HEK293 (cell line): ENCODE measurements at regions not wholly inside any gene's neighbourhood (a gene's known extent, or its start where the extent isn't known, plus 50 kb on each side); places are given as distances from the start of the nearest gene placed in this dataset.

Experiments
- CTCF ChIA-PET: fragments of 350-600 bp; formaldehyde crosslinking; extraction: SDS; loops from one replicate; lab custom pipeline; 2021; ENCODE audit warnings: antibody characterized with exemption; lab: Yijun Ruan, JAX
- POLR2A ChIA-PET: fragments of 300-600 bp; formaldehyde crosslinking; extraction: SDS; loops from one replicate; lab custom pipeline; 2020; ENCODE audit warnings: antibody characterized with exemption, inconsistent platforms; lab: Yijun Ruan, JAX
- H3K27ac ChIP-seq: fragments of 200-500 bp; sonication (Bioruptor generic); 2 replicates; pipeline ENCODE4 v1.5.1; 2014; ENCODE audit warnings: low read depth, low read length, control low read depth, inconsistent platforms; ENCODE audit errors: extremely low read depth
- H3K36me3 ChIP-seq, 2 experiments: fragments of 200-500 bp in 1 of 2; sonication (Bioruptor generic) in 1 of 2; 1 replicate in 1 of 2; 2 replicates in 1 of 2; pipeline ENCODE4 v1.5.1; 2014 to 2017; ENCODE audit warnings: inconsistent platforms in 2 of 2, low read length in 2 of 2; ENCODE audit not compliant: control insufficient read depth in 2 of 2, insufficient read depth in 1 of 2
- H3K4me1 ChIP-seq: fragments of 200-500 bp; sonication (Bioruptor generic); 2 replicates; pipeline ENCODE4 v1.5.1; 2014; ENCODE audit warnings: mild to moderate bottlenecking, low read length, inconsistent platforms; ENCODE audit not compliant: control insufficient read depth, insufficient read depth
- H3K4me3 ChIP-seq: 2 replicates; pipeline ENCODE4 v1.5.1; 2011; ENCODE audit warnings: low read depth, mild to moderate bottlenecking, control low read depth, low read length, moderate library complexity
- H3K9me3 ChIP-seq: fragments of 200-500 bp; sonication (Bioruptor generic); 2 replicates; pipeline ENCODE4 v1.5.1; 2014; ENCODE audit warnings: low read depth, low read length, inconsistent platforms; ENCODE audit not compliant: control insufficient read depth, insufficient read depth
- FEZF1 ChIP-seq: fragments of 450-650 bp; formaldehyde crosslinking; IDR thresholded peaks from 2 replicates; pipeline ENCODE4 v1.5.1; 2016; ENCODE audit warnings: missing biosample characterization, missing genetic modification characterization
- GLIS1 ChIP-seq: fragments of 450-650 bp; formaldehyde crosslinking; IDR thresholded peaks from 2 replicates; pipeline ENCODE4 v1.5.1; 2016; ENCODE audit warnings: missing biosample characterization, missing genetic modification characterization
- KLF7 ChIP-seq: fragments of 450-650 bp; formaldehyde crosslinking; IDR thresholded peaks from 2 replicates; pipeline ENCODE4 v1.5.1; 2016; ENCODE audit warnings: missing biosample characterization, missing genetic modification characterization, borderline replicate concordance
- KLF8 ChIP-seq: fragments of 450-650 bp; formaldehyde crosslinking; IDR thresholded peaks from 2 replicates; pipeline ENCODE4 v1.5.1; 2016; ENCODE audit warnings: missing biosample characterization, missing genetic modification characterization
- SCRT1 ChIP-seq: fragments of 450-650 bp; formaldehyde crosslinking; IDR thresholded peaks from 2 replicates; pipeline ENCODE4 v1.5.1; 2016; ENCODE audit warnings: missing biosample characterization, missing genetic modification characterization, borderline replicate concordance
- SP3 ChIP-seq: fragments of 450-650 bp; formaldehyde crosslinking; IDR thresholded peaks from 2 replicates; pipeline ENCODE4 v1.5.1; 2016; ENCODE audit warnings: missing biosample characterization, missing genetic modification characterization
- YY1 ChIP-seq: fragments of 450-650 bp; formaldehyde crosslinking; IDR thresholded peaks from 2 replicates; pipeline ENCODE4 v1.5.1; 2018; ENCODE audit warnings: missing biosample characterization, missing genetic modification characterization
- ZBTB1 ChIP-seq: fragments of 450-650 bp; formaldehyde crosslinking; IDR thresholded peaks from 2 replicates; pipeline ENCODE4 v1.5.1; 2016; ENCODE audit warnings: missing biosample characterization, missing genetic modification characterization
- ZNF112 ChIP-seq: fragments of 450-650 bp; formaldehyde crosslinking; IDR thresholded peaks from 2 replicates; pipeline ENCODE4 v1.5.0; 2017; ENCODE audit warnings: missing biosample characterization, missing genetic modification characterization
- ZNF114 ChIP-seq: fragments of 450-650 bp; formaldehyde crosslinking; IDR thresholded peaks from 2 replicates; pipeline ENCODE4 v1.5.0; 2017; ENCODE audit warnings: missing biosample characterization, missing genetic modification characterization
- ZNF19 ChIP-seq: fragments of 450-650 bp; formaldehyde crosslinking; IDR thresholded peaks from 2 replicates; pipeline ENCODE4; 2016; ENCODE audit warnings: missing biosample characterization, missing genetic modification characterization, low read depth
- ZNF239 ChIP-seq: fragments of 450-650 bp; formaldehyde crosslinking; IDR thresholded peaks from 2 replicates; pipeline ENCODE4 v1.5.1; 2016; ENCODE audit warnings: missing biosample characterization, missing genetic modification characterization
- ZNF280C ChIP-seq: fragments of 450-650 bp; formaldehyde crosslinking; IDR thresholded peaks from 2 replicates; pipeline ENCODE4 v1.5.1; 2016; ENCODE audit warnings: missing biosample characterization, missing genetic modification characterization
- ZNF311 ChIP-seq: fragments of 450-650 bp; formaldehyde crosslinking; IDR thresholded peaks from 2 replicates; pipeline ENCODE4 v1.5.1; 2017; ENCODE audit warnings: missing biosample characterization, missing genetic modification characterization, borderline replicate concordance
- ZNF324 ChIP-seq: fragments of 450-650 bp; formaldehyde crosslinking; IDR thresholded peaks from 2 replicates; pipeline ENCODE4 v1.5.1; 2016; ENCODE audit warnings: missing biosample characterization, missing genetic modification characterization
- ZNF354C ChIP-seq: fragments of 450-650 bp; formaldehyde crosslinking; IDR thresholded peaks from 2 replicates; pipeline ENCODE4 v1.5.1; 2016; ENCODE audit warnings: missing biosample characterization, missing genetic modification characterization, low read depth, borderline replicate concordance
- ZNF362 ChIP-seq: fragments of 450-650 bp; formaldehyde crosslinking; IDR thresholded peaks from 2 replicates; pipeline ENCODE4 v1.5.1; 2016; ENCODE audit warnings: missing biosample characterization, missing genetic modification characterization
- ZNF433 ChIP-seq: fragments of 450-650 bp; formaldehyde crosslinking; IDR thresholded peaks from 2 replicates; pipeline ENCODE4 v1.5.1; 2016; ENCODE audit warnings: missing biosample characterization, missing genetic modification characterization, low read depth
- ZNF548 ChIP-seq: fragments of 450-650 bp; formaldehyde crosslinking; IDR thresholded peaks from 2 replicates; pipeline ENCODE4 v1.5.1; 2016; ENCODE audit warnings: missing biosample characterization, missing genetic modification characterization
- ZNF621 ChIP-seq: fragments of 450-650 bp; formaldehyde crosslinking; IDR thresholded peaks from 2 replicates; pipeline ENCODE4 v1.5.1; 2017; ENCODE audit warnings: missing biosample characterization, missing genetic modification characterization
- ZNF629 ChIP-seq: fragments of 450-650 bp; formaldehyde crosslinking; IDR thresholded peaks from 2 replicates; pipeline ENCODE4 v1.5.1; 2017; ENCODE audit warnings: missing biosample characterization, missing genetic modification characterization
- ZNF670 ChIP-seq: fragments of 450-650 bp; formaldehyde crosslinking; IDR thresholded peaks from 2 replicates; pipeline ENCODE4 v1.5.1; 2016; ENCODE audit warnings: missing biosample characterization, missing genetic modification characterization, low read depth
- ZNF701 ChIP-seq: fragments of 450-650 bp; formaldehyde crosslinking; IDR thresholded peaks from 2 replicates; pipeline ENCODE4 v1.5.1; 2016; ENCODE audit warnings: missing biosample characterization, missing genetic modification characterization
- TF ChIP-seq, protein P1 (sequence below): fragments of 450-650 bp; formaldehyde crosslinking; IDR thresholded peaks from 2 replicates; pipeline ENCODE4 v1.5.1; 2016; ENCODE audit warnings: missing biosample characterization, missing genetic modification characterization
- TF ChIP-seq, protein P2 (sequence below): fragments of 450-650 bp; formaldehyde crosslinking; IDR thresholded peaks from 2 replicates; pipeline ENCODE4 v1.5.1; 2016; ENCODE audit warnings: missing biosample characterization, missing genetic modification characterization

DNA sequence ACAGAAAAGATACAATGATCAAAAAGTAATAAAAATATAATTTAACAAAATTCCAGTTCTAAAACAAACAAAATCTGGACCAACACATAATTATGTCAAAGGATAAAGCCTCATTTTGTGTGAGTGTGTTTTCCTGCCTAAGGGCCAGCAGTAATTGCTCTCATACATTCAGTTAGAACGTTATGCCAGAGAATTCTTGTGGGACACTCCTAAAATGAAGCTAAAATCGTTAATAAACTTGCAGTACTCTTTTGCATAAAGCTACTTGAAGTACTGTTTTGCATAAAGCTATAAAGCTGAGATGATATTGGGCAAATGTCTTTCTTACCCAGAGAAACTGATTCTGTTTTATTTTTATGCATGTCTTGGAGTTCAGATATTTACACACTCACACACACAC is 1072.3 kb downstream of the MAT2B start:
- H3K27ac ChIP-seq = no peak overlapping the region

DNA sequence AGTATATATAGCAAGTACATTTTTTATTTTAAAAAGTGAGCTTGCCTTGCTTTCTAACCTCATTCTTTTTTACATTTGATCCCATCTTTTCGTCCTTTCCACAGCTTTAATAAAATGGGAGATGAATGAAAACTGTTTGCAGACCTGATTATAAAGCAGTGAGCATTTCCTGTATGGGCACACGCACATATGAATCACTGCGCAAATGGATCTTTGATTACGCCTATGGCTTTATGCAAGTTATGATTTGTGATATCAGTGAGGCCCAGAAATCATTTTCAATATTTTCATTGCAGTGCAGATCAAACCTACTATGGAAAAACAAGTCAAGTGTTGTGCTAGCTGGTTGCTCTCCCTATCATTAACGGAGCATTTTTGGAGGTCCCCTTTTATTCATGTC is 1073.0 kb downstream of the MAT2B start:
- Histone ChIP-seq H3K4me1 (no peaks in the 10 kb centered on the region), H3K36me3 (no peaks in the 10 kb centered on the region), H3K4me3 (no peak overlapping the region), H3K9me3 (no peaks in the 10 kb centered on the region)
- TF ChIP-seq ZNF548 (no peak), KLF8 (tag by site-specific recombination) (no peak), ZNF311 (no peak), ZNF433 (no peak), ZNF19 (no peak), KLF7 (tag by site-specific recombination) (no peak)
- TF ChIP-seq, protein P1, sequence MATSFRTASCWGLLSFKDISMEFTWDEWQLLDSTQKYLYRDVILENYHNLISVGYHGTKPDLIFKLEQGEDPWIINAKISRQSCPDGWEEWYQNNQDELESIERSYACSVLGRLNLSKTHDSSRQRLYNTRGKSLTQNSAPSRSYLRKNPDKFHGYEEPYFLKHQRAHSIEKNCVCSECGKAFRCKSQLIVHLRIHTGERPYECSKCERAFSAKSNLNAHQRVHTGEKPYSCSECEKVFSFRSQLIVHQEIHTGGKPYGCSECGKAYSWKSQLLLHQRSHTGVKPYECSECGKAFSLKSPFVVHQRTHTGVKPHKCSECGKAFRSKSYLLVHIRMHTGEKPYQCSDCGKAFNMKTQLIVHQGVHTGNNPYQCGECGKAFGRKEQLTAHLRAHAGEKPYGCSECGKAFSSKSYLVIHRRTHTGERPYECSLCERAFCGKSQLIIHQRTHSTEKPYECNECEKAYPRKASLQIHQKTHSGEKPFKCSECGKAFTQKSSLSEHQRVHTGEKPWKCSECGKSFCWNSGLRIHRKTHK = no peak
- TF ChIP-seq, all 188 proteins: peak for 0
- ChIA-PET CTCF (no interaction called here), POLR2A (no interaction called here)
- H3K27ac ChIP-seq = no peak overlapping the region

More for the DNA sequence above, 1072.3 kb downstream of the MAT2B start:
- ChIA-PET CTCF (no interaction called here), POLR2A (no interaction called here)
- Histone ChIP-seq H3K4me3 (no peak overlapping the region), H3K4me1 (no peaks in the 10 kb centered on the region), H3K36me3 (no peaks in the 10 kb centered on the region), H3K9me3 (no peaks in the 10 kb centered on the region)
- TF ChIP-seq ZNF670 (tag by site-specific recombination) (no peak), ZNF629 (tag by site-specific recombination) (no peak), ZNF354C (no peak), ZNF239 (tag by site-specific recombination) (no peak), FEZF1 (tag by site-specific recombination) (no peak), ZNF362 (no peak), ZNF114 (tag by site-specific recombination) (no peak), SP3 (no peak), SCRT1 (tag by site-specific recombination) (no peak), ZBTB1 (tag by site-specific recombination) (no peak), ZNF324 (no peak), GLIS1 (no peak), ZNF112 (tag by site-specific recombination) (no peak), YY1 (no peak), ZNF701 (tag by site-specific recombination) (no peak), ZNF621 (tag by site-specific recombination) (no peak), ZNF280C (no peak)
- TF ChIP-seq, protein P2, sequence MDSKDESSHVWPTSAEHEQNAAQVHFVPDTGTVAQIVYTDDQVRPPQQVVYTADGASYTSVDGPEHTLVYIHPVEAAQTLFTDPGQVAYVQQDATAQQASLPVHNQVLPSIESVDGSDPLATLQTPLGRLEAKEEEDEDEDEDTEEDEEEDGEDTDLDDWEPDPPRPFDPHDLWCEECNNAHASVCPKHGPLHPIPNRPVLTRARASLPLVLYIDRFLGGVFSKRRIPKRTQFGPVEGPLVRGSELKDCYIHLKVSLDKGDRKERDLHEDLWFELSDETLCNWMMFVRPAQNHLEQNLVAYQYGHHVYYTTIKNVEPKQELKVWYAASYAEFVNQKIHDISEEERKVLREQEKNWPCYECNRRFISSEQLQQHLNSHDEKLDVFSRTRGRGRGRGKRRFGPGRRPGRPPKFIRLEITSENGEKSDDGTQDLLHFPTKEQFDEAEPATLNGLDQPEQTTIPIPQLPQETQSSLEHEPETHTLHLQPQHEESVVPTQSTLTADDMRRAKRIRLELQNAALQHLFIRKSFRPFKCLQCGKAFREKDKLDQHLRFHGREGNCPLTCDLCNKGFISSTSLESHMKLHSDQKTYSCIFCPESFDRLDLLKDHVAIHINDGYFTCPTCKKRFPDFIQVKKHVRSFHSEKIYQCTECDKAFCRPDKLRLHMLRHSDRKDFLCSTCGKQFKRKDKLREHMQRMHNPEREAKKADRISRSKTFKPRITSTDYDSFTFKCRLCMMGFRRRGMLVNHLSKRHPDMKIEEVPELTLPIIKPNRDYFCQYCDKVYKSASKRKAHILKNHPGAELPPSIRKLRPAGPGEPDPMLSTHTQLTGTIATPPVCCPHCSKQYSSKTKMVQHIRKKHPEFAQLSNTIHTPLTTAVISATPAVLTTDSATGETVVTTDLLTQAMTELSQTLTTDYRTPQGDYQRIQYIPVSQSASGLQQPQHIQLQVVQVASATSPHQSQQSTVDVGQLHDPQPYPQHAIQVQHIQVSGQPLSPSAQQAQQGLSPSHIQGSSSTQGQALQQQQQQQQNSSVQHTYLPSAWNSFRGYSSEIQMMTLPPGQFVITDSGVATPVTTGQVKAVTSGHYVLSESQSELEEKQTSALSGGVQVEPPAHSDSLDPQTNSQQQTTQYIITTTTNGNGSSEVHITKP = no peak
